GM18867 (cell line): ENCODE measurements at regions not wholly inside any gene's neighbourhood (a gene's known extent, or its start where the extent isn't known, plus 50 kb on each side); places are given as distances from the start of the nearest gene placed in this dataset.

Experiments used
- ATAC-seq: cut with Tn5 transposase; IDR thresholded peaks from one replicate; pipeline ENCODE4 v1.9.1; 2021; ENCODE audit warnings: mild to moderate bottlenecking, moderate library complexity; ENCODE audit not compliant: unreplicated experiment

GRCh38 chr1:72601035-72601674 lies 318.8 kb upstream of the NEGR1 start:
- no peak for ATAC-seq

- ATAC-seq, result no peak
These were observed 303.8 kb upstream of the NEGR1 start for GRCh38 chr1:72586023-72586685.

- no peak for ATAC-seq
These were observed 297.3 kb upstream of the NEGR1 start for GRCh38 chr1:72579629-72580028.

GRCh38 chr1:72570815-72571214 lies 288.5 kb upstream of the NEGR1 start:
- no peak for ATAC-seq

- peak; percentile 98 for ATAC-seq
These were observed 285.8 kb upstream of the NEGR1 start for GRCh38 chr1:72568113-72568512.

- no peak for ATAC-seq
These were observed 285.2 kb upstream of the NEGR1 start for GRCh38 chr1:72567521-72567920.

- ATAC-seq, result no peak
These were observed 282.4 kb upstream of the NEGR1 start for GRCh38 chr1:72564749-72565148.

- ATAC-seq, result no peak
These were observed 275.2 kb upstream of the NEGR1 start for GRCh38 chr1:72557446-72558049.

GRCh38 chr1:72547412-72547811 lies 265.1 kb upstream of the NEGR1 start:
- ATAC-seq, result no peak

- ATAC-seq, result no peak
These were observed 258.3 kb upstream of the NEGR1 start for GRCh38 chr1:72540674-72541073.

GRCh38 chr1:72535470-72535869 lies 253.1 kb upstream of the NEGR1 start:
- ATAC-seq, result no peak

- ATAC-seq, result no peak
These were observed 248.3 kb upstream of the NEGR1 start for GRCh38 chr1:72530646-72531045.

GRCh38 chr1:72526926-72527325 lies 244.6 kb upstream of the NEGR1 start:
- no peak for ATAC-seq

- no peak for ATAC-seq
These were observed 241.7 kb upstream of the NEGR1 start for GRCh38 chr1:72524021-72524420.

GRCh38 chr1:72521659-72522058 lies 239.3 kb upstream of the NEGR1 start:
- ATAC-seq, result no peak

GRCh38 chr1:72516826-72517225 lies 234.5 kb upstream of the NEGR1 start:
- no peak for ATAC-seq

- ATAC-seq, result no peak
These were observed 233.9 kb upstream of the NEGR1 start for GRCh38 chr1:72516264-72516663.

- no peak for ATAC-seq
These were observed 216.0 kb upstream of the NEGR1 start for GRCh38 chr1:72498371-72498770.

GRCh38 chr1:72489801-72490200 lies 207.5 kb upstream of the NEGR1 start:
- ATAC-seq, result no peak

- ATAC-seq, result no peak
These were observed 203.5 kb upstream of the NEGR1 start for GRCh38 chr1:72485801-72486200.

- ATAC-seq, result no peak
These were observed 201.6 kb upstream of the NEGR1 start for GRCh38 chr1:72483846-72484357.

GRCh38 chr1:72482736-72483413 lies 200.5 kb upstream of the NEGR1 start:
- no peak for ATAC-seq
